A549 (cell line): ENCODE measurements at regions not wholly inside any gene's neighbourhood (a gene's known extent, or its start where the extent isn't known, plus 50 kb on each side); places are given as distances from the start of the nearest gene placed in this dataset.

ENCODE experiments used
- ATAC-seq, 2 experiments: fragments of 200-7000 bp in 1 of 2; fragments of >200 bp in 1 of 2; cut with Nextera tagmentation in 1 of 2; cut with Tn5 transposase in 1 of 2; 3 replicates each; pipeline versions ENCODE4 v1.8.0 to v1.9.1; 2018 to 2020; ENCODE audit warnings: mild to moderate bottlenecking in 1 of 2, moderate library complexity in 1 of 2
- CTCF ChIA-PET: fragments of 300-600 bp; sonication (Branson Sonifier 250); formaldehyde crosslinking; extraction: SDS; loops from one replicate; lab custom pipeline; 2021; ENCODE audit warnings: antibody characterized with exemption, inconsistent platforms; lab: Yijun Ruan, JAX
- POLR2A ChIA-PET: fragments of 350-600 bp; formaldehyde crosslinking; extraction: SDS; loops from one replicate; lab custom pipeline; 2021; ENCODE audit warnings: antibody characterized with exemption, inconsistent platforms; lab: Yijun Ruan, JAX
- DNase-seq, 2 experiments: peaks; one replicate each; pipeline versions ENCODE4 v3.0.0 to v3.0.0-alpha.2; 2011 to 2016; ENCODE audit warnings: low read depth in 1 of 2, low spot score in 1 of 2
- FAIRE-seq: peaks from 2 replicates; lab custom pipeline; 2011; peaks lifted over from hg19 to GRCh38; lab: Jason Lieb, UNC
- H3K27ac ChIP-seq, 2 experiments: fragments of >200 bp; sonication (Bioruptor Twin); formaldehyde crosslinking; 3 replicates each; pipeline ENCODE4 v1.5.1; 2016 to 2017
- H3K4me1 ChIP-seq: fragments of >200 bp; sonication (Bioruptor Twin); formaldehyde crosslinking; 3 replicates; pipeline ENCODE4 v1.6.1; 2016
- H3K4me2 ChIP-seq: fragments of >200 bp; sonication (Bioruptor Twin); formaldehyde crosslinking; 3 replicates; pipeline ENCODE4 v1.6.1; 2016
- H3K4me3 ChIP-seq: fragments of >200 bp; sonication (Bioruptor Twin); formaldehyde crosslinking; 3 replicates; pipeline ENCODE4 v1.5.1; 2016
- H3K9me3 ChIP-seq: fragments of >200 bp; sonication (Bioruptor Twin); formaldehyde crosslinking; 3 replicates; pipeline ENCODE4 v1.6.1; 2016
- ELK1 ChIP-seq: fragments of 150-350 bp; IDR thresholded peaks from 2 replicates; pipeline ENCODE4 v1.6.1; 2014; ENCODE audit warnings: low read depth, mild to moderate bottlenecking, low read length
- FOSB ChIP-seq: fragments of 250-450 bp; sonication (Bioruptor Pico); IDR thresholded peaks from 2 replicates; pipeline ENCODE4 v1.5.0; 2020; ENCODE audit warnings: mild to moderate bottlenecking, moderate library complexity
- HDAC2 ChIP-seq: fragments of 200-600 bp; sonication (generic); IDR thresholded peaks from 2 replicates; pipeline ENCODE4 v1.6.1; 2016
- HOXA7 ChIP-seq: fragments of 250-450 bp; sonication (Bioruptor Pico); IDR thresholded peaks from 2 replicates; pipeline ENCODE4 v1.5.0; 2020; ENCODE audit warnings: mild to moderate bottlenecking, moderate library complexity
- HOXB13 ChIP-seq: fragments of 250-450 bp; sonication (Bioruptor Pico); IDR thresholded peaks from 2 replicates; pipeline ENCODE4 v1.5.0; 2020; ENCODE audit warnings: low read depth, mild to moderate bottlenecking, moderate library complexity
- MAX ChIP-seq: IDR thresholded peaks from 2 replicates; pipeline ENCODE4 v1.6.1; 2012
- PBX3 ChIP-seq: IDR thresholded peaks from 2 replicates; pipeline ENCODE4 v1.6.1; 2012
- POLR2A ChIP-seq: IDR thresholded peaks from 2 replicates; pipeline ENCODE4 v1.6.1; 2012; ENCODE audit warnings: mild to moderate bottlenecking, low read length
- REST ChIP-seq: fragments of 200-600 bp; sonication (generic); IDR thresholded peaks from 2 replicates; pipeline ENCODE4 v1.6.1; 2016; ENCODE audit warnings: antibody characterized with exemption, mild to moderate bottlenecking, moderate library complexity
- TP53 ChIP-seq: fragments of 250-450 bp; sonication (Bioruptor Pico); IDR thresholded peaks from 2 replicates; pipeline ENCODE4 v1.5.0; 2021; ENCODE audit warnings: mild to moderate bottlenecking, moderate library complexity
- USF2 ChIP-seq: fragments of 450-650 bp; IDR thresholded peaks from 2 replicates; pipeline ENCODE4 v1.6.1; 2014; ENCODE audit warnings: antibody characterized with exemption
- ZNF302 ChIP-seq: fragments of 250-450 bp; sonication (Bioruptor Pico); IDR thresholded peaks from 2 replicates; pipeline ENCODE4 v1.9.0; 2021; ENCODE audit warnings: inconsistent platforms, mild to moderate bottlenecking, moderate library complexity
- WGBS: methylation state at CpG from one replicate; pipeline ENCODE4 v1.1.6; 2017; ENCODE audit errors: missing lambda C conversion rate; 5-methylcytosine and 5-hydroxymethylcytosine counted together

GRCh38 chr18:37985126-37985525, 419.5 kb upstream of the CELF4 start:
- ChIA-PET POLR2A (no interaction called here), CTCF (interaction anchor here (0.6 kb wide), 1 partner anchor 46 kb away, joined by 6 read pairs; no protein-coding TSS in a partner anchor)
- DNase-seq (no peak), ATAC-seq (no peak), FAIRE-seq (no peak)
- Histone ChIP-seq H3K9me3 (no peaks in the 10 kb centered on the region), H3K4me3 (no peak overlapping the region), H3K27ac (no peak overlapping the region), H3K4me2 (no peak overlapping the region), H3K4me1 (no peaks in the 10 kb centered on the region)
- WGBS, result 4% methylated on average over 5 of the region's 5 CpGs
- TF ChIP-seq ZNF302, result no peak
- no peak for TF ChIP-seq FOSB (CRISPR knock-in tag)
- TF ChIP-seq ELK1, result no peak
- TF ChIP-seq HOXA7, result no peak
- no peak for TF ChIP-seq HDAC2
- TF ChIP-seq REST, result no peak

- Histone ChIP-seq H3K27ac (no peak overlapping the region), H3K9me3 (no peaks in the 10 kb centered on the region), H3K4me1 (no peaks in the 10 kb centered on the region), H3K4me3 (no peak overlapping the region), H3K4me2 (no peak overlapping the region)
- CTCF ChIA-PET, result no interaction called here
- no peak for TF ChIP-seq ZNF302
- TF ChIP-seq POLR2A, result no peak
- no peak for TF ChIP-seq PBX3
- no peak for TF ChIP-seq TP53 (CRISPR knock-in tag)
- TF ChIP-seq REST, result no peak
- TF ChIP-seq USF2, result no peak
- TF ChIP-seq HOXB13 (CRISPR knock-in tag), result no peak
- TF ChIP-seq MAX, result no peak
- no peak for TF ChIP-seq ELK1
- TF ChIP-seq FOSB (CRISPR knock-in tag), result no peak
- FAIRE-seq (no peak), DNase-seq (no peak), ATAC-seq (no peak)
- POLR2A ChIA-PET, result no interaction called here
Observed at GRCh38 chr18:37980556-37980955, 415.0 kb upstream of the CELF4 start.
